Body of pancreas (tissue), 4 donors: ENCODE measurements at regions not wholly inside any gene's neighbourhood (a gene's known extent, or its start where the extent isn't known, plus 50 kb on each side); places are given as distances from the start of the nearest gene placed in this dataset.

Source experiments
- POLR2A ChIP-seq, 3 donors: fragments of 450-650 bp; IDR thresholded peaks; one replicate each; pipeline ENCODE4 v1.6.1; 2016; ENCODE audit warnings: antibody characterized with exemption in 3 of 3, mild to moderate bottlenecking in 2 of 3
- TF ChIP-seq, protein P1 (sequence below), 7 experiments: fragments of 450-650 bp in 4 of 7; fragments of 200-600 bp in 3 of 7; sonication (generic) in 3 of 7; IDR thresholded peaks; one replicate each; pipeline ENCODE4 v1.5.1; 2016 to 2019; ENCODE audit warnings: antibody characterized with exemption in 7 of 7

DNA sequence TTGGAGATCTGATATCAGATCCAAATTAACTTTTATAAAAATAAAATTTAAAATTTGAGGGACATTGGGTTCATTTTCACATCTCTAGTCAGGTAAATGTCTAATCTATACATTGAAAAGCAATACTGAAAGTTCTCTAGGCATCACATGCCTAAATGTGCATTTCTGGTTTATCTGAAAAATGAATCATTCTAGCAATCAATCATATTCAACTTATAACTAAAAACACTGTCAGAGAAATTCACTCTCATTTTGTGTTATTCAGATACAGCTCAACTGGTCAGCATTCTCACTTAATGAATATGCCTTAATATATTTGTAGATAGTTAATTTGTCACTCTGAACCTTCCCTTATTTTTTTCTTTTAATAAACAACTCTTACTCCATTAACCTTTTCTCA, 243.2 kb downstream of the CASP12 start:
- TF ChIP-seq, protein P1, sequence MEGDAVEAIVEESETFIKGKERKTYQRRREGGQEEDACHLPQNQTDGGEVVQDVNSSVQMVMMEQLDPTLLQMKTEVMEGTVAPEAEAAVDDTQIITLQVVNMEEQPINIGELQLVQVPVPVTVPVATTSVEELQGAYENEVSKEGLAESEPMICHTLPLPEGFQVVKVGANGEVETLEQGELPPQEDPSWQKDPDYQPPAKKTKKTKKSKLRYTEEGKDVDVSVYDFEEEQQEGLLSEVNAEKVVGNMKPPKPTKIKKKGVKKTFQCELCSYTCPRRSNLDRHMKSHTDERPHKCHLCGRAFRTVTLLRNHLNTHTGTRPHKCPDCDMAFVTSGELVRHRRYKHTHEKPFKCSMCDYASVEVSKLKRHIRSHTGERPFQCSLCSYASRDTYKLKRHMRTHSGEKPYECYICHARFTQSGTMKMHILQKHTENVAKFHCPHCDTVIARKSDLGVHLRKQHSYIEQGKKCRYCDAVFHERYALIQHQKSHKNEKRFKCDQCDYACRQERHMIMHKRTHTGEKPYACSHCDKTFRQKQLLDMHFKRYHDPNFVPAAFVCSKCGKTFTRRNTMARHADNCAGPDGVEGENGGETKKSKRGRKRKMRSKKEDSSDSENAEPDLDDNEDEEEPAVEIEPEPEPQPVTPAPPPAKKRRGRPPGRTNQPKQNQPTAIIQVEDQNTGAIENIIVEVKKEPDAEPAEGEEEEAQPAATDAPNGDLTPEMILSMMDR (IDR thresholded peaks at IDR 0.05), result no peak
- no peak for TF ChIP-seq POLR2A (IDR thresholded peaks at IDR 0.05)
